ENCODE measurements at regions not wholly inside any gene's neighbourhood (a gene's known extent, or its start where the extent isn't known, plus 50 kb on each side); places are given as distances from the start of the nearest gene placed in this dataset.

GRCh38 chr16:80323187-80323807 is 217.5 kb upstream of the DYNLRB2 start:
- no peak for DNase-seq
- 69 to 80% (median 75%) methylated on average over 10 to 13 of the region's 13 CpGs for WGBS, 4 donors
- Histone ChIP-seq H3K27me3 (no peaks in the 10 kb centered on the region), H3K27ac (no peak overlapping the region), H3K36me3 (replicated peaks in 1 of 2) (no peaks in the 10 kb centered on the region), H3K4me1 (replicated peaks in 1 of 2) (no peaks in the 10 kb centered on the region), H3K4me3 (no peak overlapping the region), H3K9me3 (replicated peaks in 1 of 3) (no peaks in the 10 kb centered on the region)
- intact Hi-C loops (cut with DNase I): no loop called here
- TF ChIP-seq, protein P1, sequence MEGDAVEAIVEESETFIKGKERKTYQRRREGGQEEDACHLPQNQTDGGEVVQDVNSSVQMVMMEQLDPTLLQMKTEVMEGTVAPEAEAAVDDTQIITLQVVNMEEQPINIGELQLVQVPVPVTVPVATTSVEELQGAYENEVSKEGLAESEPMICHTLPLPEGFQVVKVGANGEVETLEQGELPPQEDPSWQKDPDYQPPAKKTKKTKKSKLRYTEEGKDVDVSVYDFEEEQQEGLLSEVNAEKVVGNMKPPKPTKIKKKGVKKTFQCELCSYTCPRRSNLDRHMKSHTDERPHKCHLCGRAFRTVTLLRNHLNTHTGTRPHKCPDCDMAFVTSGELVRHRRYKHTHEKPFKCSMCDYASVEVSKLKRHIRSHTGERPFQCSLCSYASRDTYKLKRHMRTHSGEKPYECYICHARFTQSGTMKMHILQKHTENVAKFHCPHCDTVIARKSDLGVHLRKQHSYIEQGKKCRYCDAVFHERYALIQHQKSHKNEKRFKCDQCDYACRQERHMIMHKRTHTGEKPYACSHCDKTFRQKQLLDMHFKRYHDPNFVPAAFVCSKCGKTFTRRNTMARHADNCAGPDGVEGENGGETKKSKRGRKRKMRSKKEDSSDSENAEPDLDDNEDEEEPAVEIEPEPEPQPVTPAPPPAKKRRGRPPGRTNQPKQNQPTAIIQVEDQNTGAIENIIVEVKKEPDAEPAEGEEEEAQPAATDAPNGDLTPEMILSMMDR (IDR thresholded peaks at IDR 0.05): no peak
- no peak for TF ChIP-seq POLR2A (IDR thresholded peaks at IDR 0.05)

GRCh38 chr16:80319181-80319580 is 221.6 kb upstream of the DYNLRB2 start:
- H3K4me3 ChIP-seq: no peak overlapping the region
- intact Hi-C loops (cut with DNase I): no loop called here
- TF ChIP-seq, protein P1 (IDR thresholded peaks at IDR 0.05): no peak
- H3K4me1 ChIP-seq (replicated peaks in 1 of 2): no peaks in the 10 kb centered on the region
- H3K36me3 ChIP-seq (replicated peaks in 1 of 2): no peaks in the 10 kb centered on the region
- H3K27ac ChIP-seq: no peak overlapping the region
- no peaks in the 10 kb centered on the region for H3K27me3 ChIP-seq
- H3K9me3 ChIP-seq (replicated peaks in 1 of 3): no peaks in the 10 kb centered on the region
- DNase-seq: no peak
- WGBS, 4 donors: 59 to 90% (median 72%) methylated on average over 2 to 3 of the region's 3 CpGs

DNA sequence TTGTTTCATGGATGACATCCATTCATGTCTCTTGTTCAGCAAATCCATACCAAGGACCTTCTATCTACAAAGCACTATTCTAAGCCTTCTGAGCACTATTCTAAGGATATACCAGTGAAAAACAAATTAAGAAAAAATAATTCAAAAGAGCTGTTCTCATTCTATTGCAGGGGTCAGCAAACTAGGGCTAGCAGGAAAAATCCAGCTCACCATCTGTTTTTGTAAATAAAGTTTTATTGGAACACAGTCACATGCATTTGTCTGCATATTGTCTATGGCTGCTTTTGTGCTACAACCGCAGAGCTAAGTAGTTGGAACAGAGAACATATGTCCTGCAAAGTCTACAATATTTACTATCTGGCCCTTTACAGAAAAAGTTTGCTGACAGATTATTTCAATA is 222.7 kb upstream of the DYNLRB2 start:
- Histone ChIP-seq H3K4me3 (no peak overlapping the region), H3K9me3 (replicated peaks in 1 of 3) (no peaks in the 10 kb centered on the region), H3K4me1 (replicated peaks in 1 of 2) (no peaks in the 10 kb centered on the region), H3K27me3 (no peaks in the 10 kb centered on the region), H3K27ac (no peak overlapping the region), H3K36me3 (replicated peaks in 1 of 2) (no peaks in the 10 kb centered on the region)
- DNase-seq: no peak
- intact Hi-C loops (cut with DNase I): no loop called here
- 82 to 90% (median 86%) methylated on average over 1 of the region's 1 CpG for WGBS, 4 donors
- TF ChIP-seq, protein P1 (IDR thresholded peaks at IDR 0.05): no peak
- TF ChIP-seq POLR2A (IDR thresholded peaks at IDR 0.05): no peak

GRCh38 chr16:80317599-80318037 is 223.2 kb upstream of the DYNLRB2 start:
- no peak overlapping the region for H3K27ac ChIP-seq
- no peak for TF ChIP-seq POLR2A (IDR thresholded peaks at IDR 0.05)
- TF ChIP-seq, protein P1 (IDR thresholded peaks at IDR 0.05): no peak
- no peak overlapping the region for H3K4me3 ChIP-seq
- no peaks in the 10 kb centered on the region for H3K27me3 ChIP-seq
- 67 to 90% (median 70%) methylated on average over 3 to 8 of the region's 8 CpGs for WGBS, 4 donors
- H3K36me3 ChIP-seq (replicated peaks in 1 of 2): no peaks in the 10 kb centered on the region
- intact Hi-C loops (cut with DNase I): no loop called here
- DNase-seq: no peak
- no peaks in the 10 kb centered on the region for H3K4me1 ChIP-seq (replicated peaks in 1 of 2)
- no peaks in the 10 kb centered on the region for H3K9me3 ChIP-seq (replicated peaks in 1 of 3)
